NOMO-1 treated with DMSO at 0.1 percent for 48 hours (cell line): ENCODE measurements at regions not wholly inside any gene's neighbourhood (a gene's known extent, or its start where the extent isn't known, plus 50 kb on each side); places are given as distances from the start of the nearest gene placed in this dataset.
"Not testable (repeated sequence)": the region's sequence is repeated elsewhere in the genome, so short reads cannot be mapped to it uniquely, and the experiment has no call there.

ENCODE experiments used
- DNase-seq: peaks from one replicate; lab custom pipeline; 2025; ENCODE audit not compliant: unreplicated experiment; lab: John Stamatoyannopoulos, UW

DNA sequence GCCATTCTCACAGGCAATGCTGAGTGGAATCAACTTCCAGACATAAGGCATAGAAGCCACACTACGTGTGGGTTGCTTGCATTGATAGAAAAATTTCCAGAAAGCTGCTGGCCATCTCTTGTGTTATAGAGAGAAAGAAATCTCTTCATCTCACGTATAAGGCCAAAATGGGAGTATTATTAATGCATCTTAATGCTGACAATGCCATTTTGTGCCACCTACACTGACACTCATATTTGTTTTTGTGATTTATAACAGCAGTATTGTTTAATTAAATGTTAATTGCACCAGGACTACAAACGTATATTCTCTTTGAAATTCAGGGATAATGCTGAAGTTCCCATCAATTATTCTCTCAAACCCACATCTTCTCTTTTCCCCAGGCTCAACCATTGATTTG is 56.1 kb upstream of the TMEM132D start:
- no peak for DNase-seq

GRCh38 chr12:129961091-129961490 is 57.3 kb upstream of the TMEM132D start:
- no peak for DNase-seq

GRCh38 chr12:129961856-129962255 is 58.0 kb upstream of the TMEM132D start:
- DNase-seq = no peak

DNA sequence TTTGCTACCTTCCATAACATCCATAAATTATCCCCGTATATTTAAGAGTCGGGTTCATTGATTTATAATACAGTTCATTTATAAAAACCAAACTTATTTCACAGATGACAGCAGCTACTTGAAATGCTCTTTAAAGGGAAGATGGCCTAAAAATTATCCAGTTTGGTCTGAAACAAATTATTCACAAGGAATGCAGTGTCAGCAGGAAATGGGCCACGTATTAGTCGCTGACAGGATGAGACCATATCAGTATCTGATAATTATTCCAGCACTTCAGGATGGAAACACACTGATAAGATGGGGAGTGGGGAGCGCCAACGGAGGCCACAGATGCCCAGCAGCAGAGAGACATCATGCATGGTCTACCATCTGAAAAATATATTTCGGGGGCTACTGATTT is 60.5 kb upstream of the TMEM132D start:
- DNase-seq = no peak

- no peak for DNase-seq
Observed at GRCh38 chr12:129964826-129965457, 61.1 kb upstream of the TMEM132D start.

DNA sequence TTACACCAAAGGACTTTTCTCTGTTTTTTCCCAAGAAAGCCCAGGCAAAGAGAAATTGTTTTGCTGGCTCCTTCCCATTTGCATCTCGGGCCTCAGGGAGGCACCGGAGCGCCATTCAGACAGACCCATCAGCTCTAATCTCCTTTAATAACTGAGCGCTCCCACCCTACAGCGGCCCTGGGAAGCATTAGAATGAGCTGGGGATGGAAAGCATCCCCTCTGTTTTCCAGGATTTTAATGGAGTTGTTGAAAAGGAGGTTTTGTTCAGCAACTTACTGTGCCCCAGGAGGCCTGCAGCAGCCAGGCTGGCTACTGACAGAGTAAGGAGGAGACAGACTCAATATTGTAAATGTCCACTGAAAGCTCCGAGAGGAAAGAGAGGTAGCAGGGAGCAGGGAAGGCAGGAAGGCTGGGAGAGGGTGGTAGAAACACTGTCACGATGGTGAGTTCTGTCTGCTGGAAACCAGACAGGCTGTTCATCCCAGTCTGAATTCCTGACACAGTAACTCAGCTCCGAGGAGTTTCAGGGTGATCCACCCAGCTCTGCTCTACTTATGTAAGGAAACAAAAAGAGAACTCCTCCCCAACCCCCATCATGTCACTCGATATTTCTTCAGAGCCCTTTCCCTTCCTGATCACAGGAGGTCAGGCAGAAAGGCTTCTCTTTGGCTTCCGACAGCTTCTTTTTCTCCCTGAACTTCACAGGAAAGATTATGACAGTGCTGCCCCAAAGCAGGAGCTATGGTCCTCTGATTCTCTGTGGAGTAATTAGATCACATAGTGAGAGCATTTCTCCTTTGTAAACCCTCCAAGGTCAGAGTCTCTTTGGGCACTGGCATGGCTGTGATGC is 62.5 kb upstream of the TMEM132D start:
- no peak for DNase-seq

DNA sequence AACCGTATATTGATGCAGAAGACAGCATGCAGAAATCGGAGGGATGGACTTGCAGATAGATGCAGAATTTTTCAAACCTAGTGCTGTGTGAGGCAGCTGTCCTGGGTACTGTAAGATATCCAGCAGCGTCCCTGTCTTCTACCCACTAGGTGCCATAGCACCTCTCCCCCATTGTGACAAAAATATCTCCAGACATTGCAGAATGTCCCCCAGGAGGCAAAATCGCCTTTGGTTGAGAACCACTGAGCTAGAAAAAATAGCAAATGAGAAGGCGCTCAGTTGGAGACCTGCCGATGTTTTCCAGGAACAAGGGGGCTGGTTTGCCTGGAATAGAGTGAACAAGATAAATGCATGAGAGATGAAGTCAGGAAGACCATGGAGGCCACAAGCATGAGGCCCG is 67.9 kb upstream of the TMEM132D start:
- DNase-seq = no peak

DNA sequence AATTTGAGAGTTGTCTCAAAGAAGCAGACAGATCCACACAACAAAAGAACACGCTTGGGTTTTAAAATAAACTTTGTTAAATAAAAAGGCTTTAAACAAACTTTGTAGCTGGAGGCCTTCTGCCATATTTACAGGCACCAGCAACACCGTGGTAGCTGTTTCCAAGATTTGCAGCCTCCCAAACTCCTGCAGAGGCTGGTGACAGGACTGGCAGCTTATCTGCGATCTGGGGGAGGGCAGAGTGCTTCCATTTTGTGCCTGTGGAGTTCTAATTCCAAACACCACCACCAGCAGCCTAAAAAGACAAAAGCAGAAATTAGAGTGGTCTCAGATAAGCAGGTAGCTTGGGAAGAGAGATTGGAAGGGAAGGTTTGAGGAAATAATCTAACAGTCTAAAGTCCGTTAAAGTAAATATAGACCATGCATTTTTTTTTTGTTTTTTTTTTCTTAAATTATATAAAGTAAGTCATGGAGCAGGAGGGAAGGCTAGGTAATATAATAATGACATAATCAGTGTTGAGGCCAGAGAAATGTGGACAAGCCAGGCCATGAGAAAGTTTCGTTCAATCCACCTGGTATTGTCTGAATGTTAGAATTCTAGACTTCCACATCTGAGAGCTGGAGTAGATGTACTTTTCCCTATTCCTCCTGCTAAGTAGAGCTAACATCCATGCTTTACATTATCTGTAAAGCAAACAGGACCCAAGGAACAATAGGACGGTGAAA is 69.6 kb upstream of the TMEM132D start:
- DNase-seq = no peak

DNA sequence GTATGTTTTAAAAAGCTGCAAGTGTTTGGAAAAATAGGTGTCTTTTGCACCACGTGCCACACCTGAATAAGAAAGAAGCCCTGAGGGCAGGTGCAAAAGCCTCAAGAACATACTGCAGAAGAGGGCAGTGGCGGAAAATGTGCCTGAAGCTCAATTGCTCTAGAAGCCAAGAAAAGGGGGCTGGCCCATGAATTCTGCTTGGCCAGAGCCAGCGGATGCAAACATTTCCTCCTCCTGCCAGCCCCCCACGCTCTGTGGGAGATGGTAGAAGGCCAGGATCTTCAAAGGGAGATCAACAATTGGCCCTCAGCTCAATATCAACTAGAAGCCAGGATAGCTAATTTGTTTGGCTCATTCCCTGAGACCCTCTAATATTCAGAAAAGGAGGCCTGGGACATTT is 80.3 kb upstream of the TMEM132D start:
- DNase-seq = no peak

DNA sequence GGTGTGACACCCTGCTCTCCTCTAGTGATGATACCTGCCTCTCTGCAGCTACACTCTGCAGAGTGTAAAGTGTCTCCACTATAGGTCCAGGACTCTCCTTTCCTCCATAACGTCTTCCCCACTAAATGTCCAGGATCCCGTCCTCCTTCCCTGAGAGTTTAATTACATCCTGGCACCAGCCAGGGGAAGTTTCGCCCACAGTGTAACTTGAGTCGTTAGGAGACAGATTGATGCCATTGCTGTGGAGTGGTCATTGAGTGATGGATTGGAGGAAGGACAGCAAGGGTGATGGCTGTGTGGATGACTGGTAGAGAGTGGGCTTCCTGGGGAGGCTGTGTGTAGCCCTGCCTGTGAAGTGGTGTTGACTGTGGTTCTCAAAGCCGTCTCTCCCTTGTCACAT is 84.0 kb upstream of the TMEM132D start:
- DNase-seq = no peak

DNA sequence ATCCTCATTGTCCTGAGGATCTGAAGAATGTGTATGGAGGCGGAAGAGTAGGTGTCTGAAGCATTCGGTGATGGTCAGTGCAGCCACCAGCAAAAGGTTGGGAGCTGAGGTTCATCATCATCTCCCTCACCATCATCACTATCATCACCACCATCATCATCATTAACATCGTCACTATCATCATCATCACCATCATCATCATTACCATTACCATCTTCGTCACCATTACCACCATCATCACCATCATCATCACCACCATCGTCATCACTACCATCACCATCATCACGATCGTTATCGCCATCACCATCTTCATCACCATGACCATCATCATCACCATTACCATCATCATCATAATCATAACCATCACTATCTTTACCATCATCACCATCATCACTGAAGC is 90.8 kb upstream of the TMEM132D start:
- DNase-seq = no peak

DNA sequence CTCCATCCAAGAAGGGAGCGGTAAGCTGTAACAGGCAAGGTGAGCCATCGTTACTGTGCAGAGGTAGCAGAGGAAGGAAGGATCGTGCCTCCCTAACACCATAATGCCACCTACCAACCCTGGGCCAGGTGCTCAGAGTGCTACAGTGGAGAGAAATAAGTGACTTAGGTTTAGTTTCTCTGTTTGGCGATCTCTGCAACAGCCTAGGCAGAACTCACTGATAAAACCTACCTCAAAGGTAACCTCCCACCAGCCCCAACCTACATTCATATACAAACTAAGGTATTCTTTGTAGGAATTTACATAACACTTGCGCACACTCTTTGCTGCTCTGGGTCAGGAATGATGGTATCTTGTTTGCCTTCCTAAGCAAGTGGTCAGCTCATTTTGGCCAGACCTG is 93.4 kb upstream of the TMEM132D start:
- no peak for DNase-seq

- DNase-seq = not testable (repeated sequence)
Observed at GRCh38 chr12:130004310-130004877, 100.6 kb upstream of the TMEM132D start.

- no peak for DNase-seq
Observed at GRCh38 chr12:130007771-130008170, 103.9 kb upstream of the TMEM132D start.

DNA sequence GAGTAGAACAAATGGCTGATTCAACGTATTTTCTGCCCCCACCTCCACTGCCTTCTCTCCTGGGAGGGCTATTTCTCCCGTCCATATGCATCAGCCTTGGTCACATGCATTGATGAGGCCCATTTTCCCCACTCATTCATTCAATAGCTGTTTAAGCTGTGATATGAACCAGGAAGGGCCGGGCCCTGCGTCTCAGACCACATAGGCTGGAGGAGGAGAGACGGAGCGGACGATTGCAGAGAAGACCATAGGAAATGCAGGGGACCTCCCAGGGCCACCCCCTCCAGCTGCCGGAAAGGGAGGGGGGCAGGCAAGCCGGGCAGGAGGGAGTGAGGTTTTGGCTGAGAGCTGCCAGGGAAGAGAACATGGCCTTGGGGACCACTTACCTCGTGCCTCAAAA is 104.4 kb upstream of the TMEM132D start:
- DNase-seq = no peak

DNA sequence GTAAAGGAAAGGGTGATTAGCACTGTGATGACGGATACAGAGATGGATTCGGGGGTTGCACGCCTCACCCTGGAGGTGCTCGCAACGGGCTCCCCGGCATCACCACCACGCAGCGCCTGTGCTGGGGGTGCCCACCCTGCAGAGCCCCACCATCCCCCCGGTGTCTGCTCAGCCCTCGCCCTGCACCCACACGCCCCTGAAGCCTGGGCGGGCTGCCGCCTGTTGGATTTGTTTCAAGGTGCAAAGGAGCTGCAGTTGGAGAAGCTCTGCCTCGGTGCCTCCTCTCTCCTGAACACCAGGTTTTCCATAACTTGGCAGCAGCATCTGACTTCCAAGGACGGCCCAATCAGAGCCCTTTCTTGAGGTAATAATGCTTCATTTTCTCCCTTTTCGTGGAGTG is 106.1 kb upstream of the TMEM132D start:
- no peak for DNase-seq

- no peak for DNase-seq
Observed at GRCh38 chr12:130011611-130012385, 108.0 kb upstream of the TMEM132D start.

DNA sequence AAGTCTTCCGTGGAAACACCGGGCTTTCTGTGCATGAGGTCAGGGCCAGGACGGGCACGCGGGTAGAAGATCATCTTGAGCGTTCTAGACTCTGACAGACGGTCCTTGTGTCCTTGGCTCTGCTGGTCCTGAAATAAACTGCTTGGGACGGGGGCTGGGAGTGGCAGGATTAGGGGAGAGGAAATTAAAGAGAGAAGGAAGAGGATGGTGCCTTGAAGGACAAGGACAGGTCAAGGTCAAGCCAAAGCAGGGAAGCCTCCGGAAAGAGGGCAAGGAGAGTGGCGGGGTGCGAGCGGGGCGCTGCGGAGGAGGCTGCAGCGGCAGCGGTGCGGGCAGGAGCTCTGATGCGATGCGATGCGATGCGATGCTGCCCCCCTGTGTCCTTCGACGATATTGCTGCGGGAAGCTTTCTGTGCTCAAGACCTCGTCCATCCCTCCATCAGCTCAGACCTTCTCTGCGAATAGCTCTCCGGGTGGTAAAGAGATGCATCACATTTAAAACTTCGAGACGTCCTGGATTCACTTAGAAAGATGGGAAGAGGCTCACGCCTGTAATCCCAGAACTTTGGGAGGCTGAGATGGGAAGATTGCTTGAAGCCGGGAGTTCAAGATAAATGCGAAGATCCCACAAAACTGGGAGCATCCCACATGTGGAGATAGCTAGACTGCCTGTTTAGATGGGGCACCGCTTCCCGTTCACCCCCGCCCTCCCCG is 110.1 kb upstream of the TMEM132D start:
- no peak for DNase-seq

- DNase-seq = no peak
Observed at GRCh38 chr12:130014485-130014807, 110.6 kb upstream of the TMEM132D start.

DNA sequence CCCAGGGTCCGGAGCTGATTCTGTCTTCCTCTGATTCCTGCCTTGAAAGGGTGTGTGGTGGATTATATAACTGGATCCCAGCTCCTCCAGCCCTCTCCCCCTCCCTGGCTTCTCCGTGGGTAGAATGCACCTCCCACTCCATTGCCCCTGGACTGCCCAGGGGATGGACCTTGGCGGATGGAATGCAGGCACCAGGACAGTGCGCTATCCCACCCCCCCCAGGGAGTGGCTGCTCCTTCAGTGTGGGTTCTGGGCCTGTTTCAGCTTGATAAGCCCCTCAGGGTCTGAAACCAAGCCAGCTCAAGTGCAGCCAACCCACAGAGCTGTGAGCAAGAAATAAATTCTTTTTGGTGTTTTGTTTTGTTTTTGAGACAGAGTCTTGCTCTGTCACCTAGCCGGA is 112.4 kb upstream of the TMEM132D start:
- DNase-seq = no peak
